HCT116 (cell line): ENCODE measurements at regions not wholly inside any gene's neighbourhood (a gene's known extent, or its start where the extent isn't known, plus 50 kb on each side); places are given as distances from the start of the nearest gene placed in this dataset.

Experiments
- ATAC-seq: fragments of 200-7000 bp; cut with Tn5 transposase; 2 replicates; pipeline ENCODE4 v1.9.1; 2020; ENCODE audit warnings: mild to moderate bottlenecking, moderate library complexity
- BruUV-seq: library from RNA; stranded (reverse); fragments of 400-500 nt; replicated peaks from 2 replicates; lab custom pipeline; 2021; lab: Mats Ljungman, UMichigan
- CTCF ChIA-PET: fragments of 300-600 bp; sonication (Branson Sonifier 250); formaldehyde crosslinking; loops from one replicate; lab custom pipeline; 2021; ENCODE audit warnings: antibody characterized with exemption; lab: Charles Lee
- POLR2A ChIA-PET: fragments of 300-600, 350-600 bp; sonication (Branson Sonifier 250); formaldehyde crosslinking; loops from one replicate; lab custom pipeline; 2021; ENCODE audit warnings: antibody characterized with exemption; lab: Charles Lee
- RAD21 ChIA-PET, 2 experiments: fragments of 300-600 bp; sonication (Branson Sonifier 250); formaldehyde crosslinking; loops; one replicate each; lab custom pipeline; 2023; ENCODE audit warnings: low total read pairs in 2 of 2; ENCODE audit not compliant: uncharacterized antibody in 2 of 2, unreplicated experiment in 2 of 2, low non-redundant PET in 1 of 2; lab: Charles Lee
- DNase-seq: peaks from one replicate; pipeline ENCODE4 v3.0.0-alpha.2; 2010; ENCODE audit warnings: low read depth, low spot score
- H2AFZ ChIP-seq: fragments of 200-600 bp; shearing (Covaris generic), sonication (generic); 2 replicates; pipeline ENCODE4 v1.6.1; 2017; ENCODE audit warnings: low read depth, mixed run types, mixed read lengths, antibody characterized with exemption, low read length; ENCODE audit not compliant: poor library complexity, severe bottlenecking
- H3K27ac ChIP-seq: 2 replicates; pipeline ENCODE4 v1.5.1; 2012; ENCODE audit warnings: low read depth, low read length
- H3K27me3 ChIP-seq: fragments of 200-600 bp; sonication (generic); 2 replicates; pipeline ENCODE4 v1.6.1; 2016; ENCODE audit warnings: mixed run types, low read length, mixed read lengths; ENCODE audit not compliant: insufficient read depth
- H3K36me3 ChIP-seq, 2 experiments: fragments of 200-500 bp in 1 of 2; fragments of 200-600 bp in 1 of 2; sonication (Bioruptor generic) in 1 of 2; sonication (generic) in 1 of 2; 2 replicates each; pipeline versions ENCODE4 v1.5.1 to v1.6.1; 2014 to 2016; ENCODE audit warnings: low read length in 2 of 2, inconsistent platforms in 1 of 2, mixed read lengths in 1 of 2, mixed run types in 1 of 2; ENCODE audit not compliant: insufficient read depth in 2 of 2, control insufficient read depth in 1 of 2
- H3K4me1 ChIP-seq, 2 experiments: fragments of 200-600 bp in 1 of 2; sonication (generic) in 1 of 2; 2 replicates each; pipeline versions ENCODE4 v1.5.1 to v1.6.1; 2012 to 2017; ENCODE audit warnings: low read length in 2 of 2, inconsistent platforms in 1 of 2, mild to moderate bottlenecking in 1 of 2, mixed read lengths in 1 of 2, mixed run types in 1 of 2, moderate library complexity in 1 of 2; ENCODE audit not compliant: insufficient read depth in 2 of 2, control insufficient read depth in 1 of 2
- H3K4me2 ChIP-seq: fragments of 200-600 bp; sonication (generic); 2 replicates; pipeline ENCODE4 v1.6.1; 2017; ENCODE audit warnings: mixed run types, low read length, mixed read lengths
- H3K4me3 ChIP-seq, 2 experiments: fragments of 200-600 bp in 1 of 2; sonication (generic) in 1 of 2; replicated peaks in 1 of 2; 2 replicates each; pipeline ENCODE4 v1.5.1; 2011 to 2016; ENCODE audit warnings: low read length in 2 of 2, control low read depth in 1 of 2, low read depth in 1 of 2, mild to moderate bottlenecking in 1 of 2, mixed read lengths in 1 of 2, mixed run types in 1 of 2
- H3K79me2 ChIP-seq: fragments of 200-600 bp; sonication (generic); 2 replicates; pipeline ENCODE4 v1.6.1; 2017; ENCODE audit warnings: mild to moderate bottlenecking, mixed run types, low read length, moderate library complexity, mixed read lengths; ENCODE audit not compliant: insufficient read depth
- H3K9ac ChIP-seq: fragments of 200-600 bp; sonication (generic); 2 replicates; pipeline ENCODE4 v1.6.1; 2016; ENCODE audit warnings: low read length, mixed read lengths
- H3K9me2 ChIP-seq: fragments of 200-600 bp; sonication (generic), shearing (Covaris generic); 2 replicates; pipeline ENCODE4 v1.6.1; 2017; ENCODE audit warnings: mixed run types, mild to moderate bottlenecking, moderate library complexity; ENCODE audit not compliant: insufficient read depth
- H3K9me3 ChIP-seq, 2 experiments: fragments of 200-500 bp in 1 of 2; fragments of 200-600 bp in 1 of 2; sonication (Bioruptor generic) in 1 of 2; sonication (generic) in 1 of 2; 2 replicates each; pipeline ENCODE4 v1.6.1; 2014 to 2017; ENCODE audit warnings: low read length in 2 of 2, mixed read lengths in 2 of 2, inconsistent platforms in 1 of 2, low read depth in 1 of 2, mild to moderate bottlenecking in 1 of 2, mixed run types in 1 of 2, moderate library complexity in 1 of 2; ENCODE audit not compliant: control insufficient read depth in 1 of 2, insufficient read depth in 1 of 2
- H4K20me1 ChIP-seq: fragments of 200-600 bp; sonication (generic), shearing (Covaris generic); 2 replicates; pipeline ENCODE4 v1.6.1; 2017; ENCODE audit warnings: mixed run types, mild to moderate bottlenecking, moderate library complexity; ENCODE audit not compliant: insufficient read depth
- CBX3 ChIP-seq: IDR thresholded peaks from 2 replicates; pipeline ENCODE4 v1.6.1; 2012; ENCODE audit warnings: low read depth
- CTCF ChIP-seq, 3 experiments: fragments of 200-600 bp in 1 of 3; sonication (generic) in 1 of 3; IDR thresholded peaks in 2 of 3; conservative IDR thresholded peaks in 1 of 3; 2 replicates each; pipeline ENCODE4 v1.5.1; 2012 to 2017; ENCODE audit warnings: low read depth in 2 of 3, low read length in 2 of 3, antibody characterized with exemption in 1 of 3, borderline replicate concordance in 1 of 3, control low read depth in 1 of 3, mild to moderate bottlenecking in 1 of 3, mixed read lengths in 1 of 3, mixed run types in 1 of 3, moderate library complexity in 1 of 3; ENCODE audit not compliant: insufficient read depth in 1 of 3
- EGR1 ChIP-seq: IDR thresholded peaks from 2 replicates; pipeline ENCODE4 v1.6.1; 2012; ENCODE audit warnings: low read depth
- ELF1 ChIP-seq: IDR thresholded peaks from 2 replicates; pipeline ENCODE4 v1.6.1; 2012; ENCODE audit warnings: low read depth, borderline replicate concordance
- EZH2phosphoT487 ChIP-seq: fragments of 200-600 bp; IDR thresholded peaks from 2 replicates; pipeline ENCODE4 v1.6.1; 2018; ENCODE audit warnings: antibody characterized with exemption, borderline replicate concordance
- FOSL1 ChIP-seq: IDR thresholded peaks from 2 replicates; pipeline ENCODE4 v1.6.1; 2012; ENCODE audit warnings: low read depth
- MAX ChIP-seq: IDR thresholded peaks from 2 replicates; pipeline ENCODE4 v1.6.1; 2012
- POLR2A ChIP-seq: IDR thresholded peaks from 2 replicates; pipeline ENCODE4 v1.7.0; 2011; ENCODE audit warnings: borderline replicate concordance; ENCODE audit not compliant: insufficient read depth, insufficient read length; ENCODE audit errors: extremely low read depth
- REST ChIP-seq: IDR thresholded peaks from 2 replicates; pipeline ENCODE4 v1.6.1; 2012; ENCODE audit warnings: low read depth
- SP1 ChIP-seq: IDR thresholded peaks from 2 replicates; pipeline ENCODE4 v1.6.1; 2012; ENCODE audit warnings: low read depth
- SRF ChIP-seq: IDR thresholded peaks from 2 replicates; pipeline ENCODE4 v1.6.1; 2012; ENCODE audit warnings: low read depth
- YY1 ChIP-seq: IDR thresholded peaks from 2 replicates; pipeline ENCODE4 v1.6.1; 2011; ENCODE audit warnings: low read length, low read depth, moderate library complexity, mild to moderate bottlenecking; ENCODE audit not compliant: insufficient replicate concordance; ENCODE audit errors: extremely low read depth
- ZFX ChIP-seq: fragments of 450-650 bp; IDR thresholded peaks from 2 replicates; pipeline ENCODE4 v1.6.1; 2017
- ZNF274 ChIP-seq: fragments of 200-500 bp; sonication (Bioruptor generic); IDR thresholded peaks from 2 replicates; pipeline ENCODE4 v1.6.1; 2014; ENCODE audit warnings: mild to moderate bottlenecking, low read depth, low read length, inconsistent platforms
- intact Hi-C: fragments of 100-400 bp; cut with micrococcal nuclease; formaldehyde crosslinking; loops from 2 replicates; pipeline ENCODE4 v1.10.0; 2022
- TF ChIP-seq, protein P1 (sequence below): IDR thresholded peaks from 2 replicates; pipeline ENCODE4 v1.6.1; 2012

DNA sequence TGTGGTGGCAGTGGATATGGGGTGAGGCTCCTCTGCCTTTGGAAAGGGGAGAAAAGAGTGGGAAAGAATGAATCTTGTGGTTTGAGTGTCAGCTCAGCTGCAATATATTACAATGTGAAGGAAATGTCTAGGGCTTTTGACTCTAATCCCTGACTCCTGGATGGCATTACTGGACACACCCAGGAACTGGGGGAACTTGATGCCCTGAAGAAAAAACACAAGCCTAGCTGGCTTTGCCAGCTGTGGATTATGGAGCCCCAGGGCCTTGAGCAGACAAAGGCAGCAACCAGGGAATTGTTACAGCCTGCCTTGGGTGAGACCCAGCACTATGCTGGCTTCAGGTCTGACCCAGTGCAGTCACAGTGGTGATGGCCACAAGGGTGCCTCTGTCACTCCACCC is 57.1 kb upstream of the CYSLTR1 start (continued):
- no peak for TF ChIP-seq REST
- TF ChIP-seq ELF1 = no peak
- TF ChIP-seq SP1 = no peak
- TF ChIP-seq CTCF (IDR thresholded peaks at IDR 0.05 in 2 of 3, conservative IDR thresholded peaks at IDR 0.05 in 1 of 3; ENCODE audit: borderline replicate concordance in 1 of 3, insufficient read depth in 1 of 3, low read depth in 2 of 3, low read length in 2 of 3) = no peak
- TF ChIP-seq, protein P1, sequence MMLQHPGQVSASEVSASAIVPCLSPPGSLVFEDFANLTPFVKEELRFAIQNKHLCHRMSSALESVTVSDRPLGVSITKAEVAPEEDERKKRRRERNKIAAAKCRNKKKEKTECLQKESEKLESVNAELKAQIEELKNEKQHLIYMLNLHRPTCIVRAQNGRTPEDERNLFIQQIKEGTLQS = no peak
- no peak for TF ChIP-seq SRF
- no peak for TF ChIP-seq ZFX
- TF ChIP-seq EZH2phosphoT487 = no peak

DNA sequence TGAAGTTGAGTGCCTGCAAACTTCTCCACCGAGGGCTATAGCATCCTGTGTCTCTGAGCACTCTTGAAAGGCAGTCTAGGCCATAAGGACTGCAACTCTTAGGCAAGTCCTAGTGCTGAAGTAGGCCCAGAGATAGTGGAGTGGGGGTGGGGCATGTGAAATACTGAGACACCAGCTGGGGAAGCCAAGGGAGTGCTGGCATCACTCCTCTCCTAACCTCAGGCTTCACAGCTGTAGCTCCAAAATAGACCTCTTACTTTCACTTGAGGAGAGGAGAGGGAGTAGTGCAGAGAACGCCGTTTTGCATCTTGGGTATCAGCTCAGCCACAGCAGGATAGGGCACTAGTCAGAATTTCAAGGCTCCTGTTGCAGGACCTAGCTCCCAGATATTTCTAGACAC is 56.2 kb upstream of the CYSLTR1 start:
- POLR2A ChIA-PET = no interaction called here
- no peaks in the 10 kb centered on the region for H3K9me2 ChIP-seq
- H4K20me1 ChIP-seq = no peaks in the 10 kb centered on the region
- no peak overlapping the region for H3K4me2 ChIP-seq
- no peaks in the 10 kb centered on the region for H3K36me3 ChIP-seq
- no peak overlapping the region for H2AFZ ChIP-seq
- BruUV-seq = no TSS peak
- H3K9me3 ChIP-seq = no peaks in the 10 kb centered on the region
- H3K27ac ChIP-seq = no peak overlapping the region
- no peaks in the 10 kb centered on the region for H3K79me2 ChIP-seq
- H3K27me3 ChIP-seq = no peaks in the 10 kb centered on the region
- TF ChIP-seq EGR1 (no peak), POLR2A (no peak), MAX (no peak), FOSL1 (no peak), CTCF (IDR thresholded peaks at IDR 0.05 in 2 of 3, conservative IDR thresholded peaks at IDR 0.05 in 1 of 3; ENCODE audit: borderline replicate concordance in 1 of 3, insufficient read depth in 1 of 3, low read depth in 2 of 3, low read length in 2 of 3) (no peak), ZNF274 (no peak), YY1 (no peak), EZH2phosphoT487 (no peak), CBX3 (no peak)
- no peaks in the 10 kb centered on the region for H3K4me1 ChIP-seq
- DNase-seq = no peak
- no peak for ATAC-seq
- no peak overlapping the region for H3K4me3 ChIP-seq
- no peak overlapping the region for H3K9ac ChIP-seq
- CTCF ChIA-PET = no interaction called here
- RAD21 ChIA-PET = no interaction called here
- intact Hi-C loops = no loop called here
